H9 (cell line): ENCODE measurements at regions not wholly inside any gene's neighbourhood (a gene's known extent, or its start where the extent isn't known, plus 50 kb on each side); places are given as distances from the start of the nearest gene placed in this dataset.

ENCODE experiments used
- DNase-seq: peaks from one replicate; pipeline ENCODE4 v3.0.0-alpha.2; 2017
- H2AFZ ChIP-seq: one replicate; pipeline ENCODE4 v1.6.1; 2013; ENCODE audit warnings: mild to moderate bottlenecking, low read length, control low read depth, moderate library complexity
- H2AK5ac ChIP-seq: 2 replicates; pipeline ENCODE4 v1.6.1; 2013; ENCODE audit warnings: low read length, control low read depth, mixed read lengths; ENCODE audit not compliant: insufficient read length
- H2BK120ac ChIP-seq: one replicate; pipeline ENCODE4 v1.6.1; 2013; ENCODE audit warnings: low read depth, mild to moderate bottlenecking, low read length, control low read depth, inconsistent platforms; ENCODE audit not compliant: poor library complexity, severe bottlenecking
- H2BK12ac ChIP-seq: 2 replicates; pipeline ENCODE4 v1.6.1; 2013; ENCODE audit warnings: low read length, control low read depth, mixed read lengths, low read depth; ENCODE audit not compliant: insufficient read length
- H2BK15ac ChIP-seq: 2 replicates; pipeline ENCODE4 v1.6.1; 2013; ENCODE audit warnings: low read depth, low read length, control low read depth
- H2BK20ac ChIP-seq: one replicate; pipeline ENCODE4 v1.6.1; 2013; ENCODE audit warnings: low read depth, mild to moderate bottlenecking, low read length, control low read depth, inconsistent platforms; ENCODE audit not compliant: poor library complexity, severe bottlenecking
- H2BK5ac ChIP-seq: 2 replicates; pipeline ENCODE4 v1.6.1; 2013; ENCODE audit warnings: low read length, control low read depth, mixed read lengths; ENCODE audit not compliant: insufficient read length
- H3K14ac ChIP-seq: 2 replicates; pipeline ENCODE4 v1.6.1; 2013; ENCODE audit warnings: low read length, control low read depth; ENCODE audit not compliant: insufficient read depth
- H3K18ac ChIP-seq: 2 replicates; pipeline ENCODE4 v1.6.1; 2013; ENCODE audit warnings: low read depth, mild to moderate bottlenecking, mixed read lengths, low read length, control low read depth; ENCODE audit not compliant: insufficient read length
- H3K23ac ChIP-seq: 2 replicates; pipeline ENCODE4 v1.6.1; 2013; ENCODE audit warnings: low read length, control low read depth, mixed read lengths, low read depth; ENCODE audit not compliant: insufficient read length
- H3K23me2 ChIP-seq: 2 replicates; pipeline ENCODE4 v1.6.1; 2013; ENCODE audit warnings: low read depth, mild to moderate bottlenecking, mixed read lengths, low read length, control low read depth; ENCODE audit not compliant: insufficient read length, poor library complexity, severe bottlenecking
- H3K27ac ChIP-seq: 2 replicates; pipeline ENCODE4 v1.5.1; 2013; ENCODE audit warnings: low read length, control low read depth, mixed read lengths, low read depth; ENCODE audit not compliant: insufficient read length
- H3K27me3 ChIP-seq: 2 replicates; pipeline ENCODE4 v1.6.1; 2013; ENCODE audit warnings: low read length, control low read depth, inconsistent platforms; ENCODE audit not compliant: insufficient read depth
- H3K4ac ChIP-seq: 2 replicates; pipeline ENCODE4 v1.6.1; 2013; ENCODE audit warnings: low read depth, mild to moderate bottlenecking, control low read depth, inconsistent platforms, low read length, moderate library complexity
- H3K4me1 ChIP-seq: 2 replicates; pipeline ENCODE4 v1.6.1; 2013; ENCODE audit warnings: low read length, control low read depth, inconsistent platforms; ENCODE audit not compliant: insufficient read depth
- H3K4me2 ChIP-seq: 2 replicates; pipeline ENCODE4 v1.6.1; 2013; ENCODE audit warnings: low read length, control low read depth, mixed read lengths; ENCODE audit not compliant: insufficient read length, insufficient read depth
- H3K56ac ChIP-seq: 2 replicates; pipeline ENCODE4 v1.6.1; 2013; ENCODE audit warnings: low read depth, mild to moderate bottlenecking, mixed read lengths, low read length, control low read depth; ENCODE audit not compliant: insufficient read length
- H3K79me1 ChIP-seq: 2 replicates; pipeline ENCODE4 v1.6.1; 2013; ENCODE audit warnings: low read depth, mild to moderate bottlenecking, moderate library complexity, low read length, control low read depth, inconsistent platforms; ENCODE audit not compliant: insufficient read depth, poor library complexity, severe bottlenecking
- H3K79me2 ChIP-seq: 2 replicates; pipeline ENCODE4 v1.6.1; 2013; ENCODE audit warnings: low read length, control low read depth, inconsistent platforms; ENCODE audit not compliant: insufficient read depth
- H3K9ac ChIP-seq: 2 replicates; pipeline ENCODE4 v1.6.1; 2013; ENCODE audit warnings: low read length, control low read depth, mixed read lengths; ENCODE audit not compliant: insufficient read length; ENCODE audit errors: extremely low read depth
- H3K9me3 ChIP-seq: one replicate; pipeline ENCODE4 v1.6.1; 2013; ENCODE audit warnings: low read depth, low read length, inconsistent platforms; ENCODE audit not compliant: control insufficient read depth
- H3T11ph ChIP-seq: one replicate; pipeline ENCODE4 v1.6.1; 2013; ENCODE audit warnings: mild to moderate bottlenecking, low read length, control low read depth, inconsistent platforms
- H4K20me1 ChIP-seq: one replicate; pipeline ENCODE4 v1.6.1; 2013; ENCODE audit not compliant: control insufficient read depth, insufficient read length, insufficient read depth
- H4K5ac ChIP-seq: 2 replicates; pipeline ENCODE4 v1.6.1; 2013; ENCODE audit warnings: low read depth, mild to moderate bottlenecking, mixed read lengths, low read length, control low read depth; ENCODE audit not compliant: insufficient read length
- H4K8ac ChIP-seq: replicated peaks from 2 replicates; pipeline ENCODE4 v1.6.1; 2013; ENCODE audit warnings: low read length, control low read depth, mixed read lengths, low read depth; ENCODE audit not compliant: insufficient read length
- H4K91ac ChIP-seq: 2 replicates; pipeline ENCODE4 v1.6.1; 2013; ENCODE audit warnings: low read depth, mild to moderate bottlenecking, moderate library complexity, mixed read lengths, low read length, control low read depth; ENCODE audit not compliant: insufficient read length
- H3K27ac Mint-ChIP-seq, 3 experiments: 2 replicates in 2 of 3; 3 replicates in 1 of 3; pipeline ENCODE4 v1.8.0; 2020 to 2021; ENCODE audit warnings: mixed read lengths in 3 of 3, mild to moderate bottlenecking in 1 of 3, moderate library complexity in 1 of 3
- H3K27me3 Mint-ChIP-seq: 2 replicates; pipeline ENCODE4 v1.8.0; 2021; ENCODE audit warnings: low read depth, mild to moderate bottlenecking, moderate library complexity, mixed read lengths
- H3K36me3 Mint-ChIP-seq, 3 experiments: 2 replicates in 2 of 3; 3 replicates in 1 of 3; pipeline ENCODE4 v1.8.0; 2020 to 2021; ENCODE audit warnings: low read depth in 3 of 3, mixed read lengths in 3 of 3; ENCODE audit not compliant: insufficient read depth in 1 of 3
- H3K4me1 Mint-ChIP-seq, 2 experiments: 2 replicates each; pipeline ENCODE4 v1.8.0; 2020; ENCODE audit warnings: mixed read lengths in 2 of 2
- H3K4me3 Mint-ChIP-seq, 2 experiments: 2 replicates in 1 of 2; 3 replicates in 1 of 2; pipeline ENCODE4 v1.8.0; 2020 to 2021; ENCODE audit warnings: mild to moderate bottlenecking in 2 of 2, mixed read lengths in 2 of 2, moderate library complexity in 1 of 2
- H3K9me3 Mint-ChIP-seq, 2 experiments: 2 replicates in 1 of 2; 3 replicates in 1 of 2; pipeline ENCODE4 v1.8.0; 2020; ENCODE audit warnings: mild to moderate bottlenecking in 2 of 2, mixed read lengths in 2 of 2, moderate library complexity in 1 of 2
- WGBS: extraction: QIAGEN DNeasy Blood & Tissue Kit; methylation state at CpG from one replicate; pipeline ENCODE4 v1.1.7; 2013; ENCODE audit warnings: missing lambda C conversion rate, low lambda C conversion rate, mixed read lengths; ENCODE audit not compliant: insufficient read length; ENCODE audit errors: extremely low coverage; 5-methylcytosine and 5-hydroxymethylcytosine counted together
- TF ChIP-seq, protein P1 (sequence below): fragments of 200-600 bp; sonication (generic); conservative IDR thresholded peaks from 3 replicates; pipeline ENCODE4 v1.8.0; 2021; ENCODE audit warnings: antibody characterized with exemption, mild to moderate bottlenecking

DNA sequence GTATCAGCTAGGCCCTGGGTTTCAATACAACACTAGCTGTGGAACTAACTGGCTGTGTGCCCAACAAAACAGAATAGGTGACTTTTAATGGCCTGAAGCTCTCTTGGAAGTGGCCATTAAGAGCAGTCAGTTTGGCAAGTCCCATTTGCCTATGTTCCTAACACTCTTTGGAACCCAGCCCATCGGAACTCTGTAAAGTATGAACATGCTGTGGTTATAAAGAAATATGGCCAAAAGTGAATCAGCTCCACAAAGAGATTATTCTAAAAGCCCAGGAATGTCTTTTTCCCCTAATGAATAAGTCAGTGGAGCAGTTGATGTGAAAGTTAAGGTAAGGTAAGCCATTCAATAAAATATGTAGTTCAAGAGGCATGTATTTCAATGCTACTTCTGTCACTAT is 223.7 kb upstream of the ADAMTS5 start:
- H2BK20ac ChIP-seq: no peak overlapping the region
- Mint-ChIP-seq H3K4me1 (no peaks in the 10 kb centered on the region), H3K27me3 (no peaks in the 10 kb centered on the region), H3K36me3 (peaks cover 0 to 4% (median 2%) of the 10 kb centered on the region in 3 experiments; a peak in 1 of 7 replicates), H3K9me3 (peaks cover 2 to 4% of the 10 kb centered on the region in 2 experiments; a peak in 2 of 5 replicates), H3K4me3 (no peak overlapping the region), H3K27ac (no peak overlapping the region)
- no peak overlapping the region for H3K56ac ChIP-seq
- no peaks in the 10 kb centered on the region for H4K20me1 ChIP-seq
- no peaks in the 10 kb centered on the region for H3K23me2 ChIP-seq
- WGBS: no CpG with 5 or more reads among the region's 1 CpG
- no peak overlapping the region for H4K5ac ChIP-seq
- no peak overlapping the region for H3K18ac ChIP-seq
- no peaks in the 10 kb centered on the region for H3K79me1 ChIP-seq
- no peak overlapping the region for H4K8ac ChIP-seq
- H3K4me2 ChIP-seq: no peak overlapping the region
- no peak overlapping the region for H2BK15ac ChIP-seq
- H3K79me2 ChIP-seq: no peaks in the 10 kb centered on the region
- H3K14ac ChIP-seq: no peak overlapping the region
- no peaks in the 10 kb centered on the region for H3K4me1 ChIP-seq
- no peak overlapping the region for H4K91ac ChIP-seq
- H2BK12ac ChIP-seq: no peak overlapping the region
- no peaks in the 10 kb centered on the region for H3K9me3 ChIP-seq
- DNase-seq: no peak
- no peak overlapping the region for H3K27ac ChIP-seq
- no peak overlapping the region for H3K4ac ChIP-seq
- H2BK120ac ChIP-seq: no peak overlapping the region
- H3T11ph ChIP-seq: no peak overlapping the region
- H3K27me3 ChIP-seq: no peaks in the 10 kb centered on the region
- H3K9ac ChIP-seq: no peak overlapping the region
- TF ChIP-seq, protein P1, sequence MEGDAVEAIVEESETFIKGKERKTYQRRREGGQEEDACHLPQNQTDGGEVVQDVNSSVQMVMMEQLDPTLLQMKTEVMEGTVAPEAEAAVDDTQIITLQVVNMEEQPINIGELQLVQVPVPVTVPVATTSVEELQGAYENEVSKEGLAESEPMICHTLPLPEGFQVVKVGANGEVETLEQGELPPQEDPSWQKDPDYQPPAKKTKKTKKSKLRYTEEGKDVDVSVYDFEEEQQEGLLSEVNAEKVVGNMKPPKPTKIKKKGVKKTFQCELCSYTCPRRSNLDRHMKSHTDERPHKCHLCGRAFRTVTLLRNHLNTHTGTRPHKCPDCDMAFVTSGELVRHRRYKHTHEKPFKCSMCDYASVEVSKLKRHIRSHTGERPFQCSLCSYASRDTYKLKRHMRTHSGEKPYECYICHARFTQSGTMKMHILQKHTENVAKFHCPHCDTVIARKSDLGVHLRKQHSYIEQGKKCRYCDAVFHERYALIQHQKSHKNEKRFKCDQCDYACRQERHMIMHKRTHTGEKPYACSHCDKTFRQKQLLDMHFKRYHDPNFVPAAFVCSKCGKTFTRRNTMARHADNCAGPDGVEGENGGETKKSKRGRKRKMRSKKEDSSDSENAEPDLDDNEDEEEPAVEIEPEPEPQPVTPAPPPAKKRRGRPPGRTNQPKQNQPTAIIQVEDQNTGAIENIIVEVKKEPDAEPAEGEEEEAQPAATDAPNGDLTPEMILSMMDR: no peak
- no peak overlapping the region for H2AK5ac ChIP-seq
- no peak overlapping the region for H2AFZ ChIP-seq
- no peak overlapping the region for H2BK5ac ChIP-seq
- H3K23ac ChIP-seq: no peak overlapping the region
